OCI-LY1 (cell line): ENCODE measurements at regions not wholly inside any gene's neighbourhood (a gene's known extent, or its start where the extent isn't known, plus 50 kb on each side); places are given as distances from the start of the nearest gene placed in this dataset.

ENCODE experiments used
- H2AFZ ChIP-seq: fragments of 200-600 bp; sonication (generic), shearing (Covaris generic); 2 replicates; pipeline ENCODE4 v1.6.0; 2014; ENCODE audit warnings: antibody characterized with exemption, mild to moderate bottlenecking, low read length
- H3F3A ChIP-seq: fragments of 200-600 bp; sonication (generic), shearing (Covaris generic); 2 replicates; pipeline ENCODE4 v1.6.0; 2014; ENCODE audit warnings: mild to moderate bottlenecking, antibody characterized with exemption, low read length, moderate library complexity; ENCODE audit not compliant: insufficient read depth
- H3K27ac ChIP-seq: fragments of 200-600 bp; sonication (generic); 2 replicates; pipeline ENCODE4 v1.5.1; 2014; ENCODE audit warnings: low read length, mixed run types, mild to moderate bottlenecking, low read depth; ENCODE audit not compliant: poor library complexity, severe bottlenecking
- H3K27me3 ChIP-seq: fragments of 200-600 bp; sonication (generic); 2 replicates; pipeline ENCODE4 v1.6.0; 2014; ENCODE audit warnings: antibody characterized with exemption, mild to moderate bottlenecking, low read length, moderate library complexity; ENCODE audit not compliant: insufficient read depth
- H3K36me3 ChIP-seq: fragments of 200-600 bp; sonication (generic); 2 replicates; pipeline ENCODE4 v1.6.1; 2014; ENCODE audit warnings: mild to moderate bottlenecking, antibody characterized with exemption, low read length, moderate library complexity, mixed read lengths; ENCODE audit not compliant: insufficient read depth
- H3K4me1 ChIP-seq: fragments of 200-600 bp; sonication (generic); 2 replicates; pipeline ENCODE4 v1.5.1; 2014; ENCODE audit warnings: mild to moderate bottlenecking, low read length, moderate library complexity; ENCODE audit not compliant: insufficient read depth, severe bottlenecking
- H3K4me2 ChIP-seq: fragments of 200-600 bp; sonication (generic), shearing (Covaris generic); 2 replicates; pipeline ENCODE4 v1.6.1; 2014; ENCODE audit warnings: low read length
- H3K4me3 ChIP-seq: fragments of 200-600 bp; sonication (generic); 2 replicates; pipeline ENCODE4 v1.5.1; 2014; ENCODE audit warnings: low read length, low read depth, mild to moderate bottlenecking, mixed read lengths; ENCODE audit not compliant: poor library complexity, severe bottlenecking
- H3K79me2 ChIP-seq: fragments of 200-600 bp; shearing (Covaris generic); 2 replicates; pipeline ENCODE4 v1.6.1; 2016; ENCODE audit warnings: mixed run types, low read length, mixed read lengths; ENCODE audit not compliant: insufficient read depth
- H3K9ac ChIP-seq: fragments of 200-600 bp; sonication (generic), shearing (Covaris generic); 2 replicates; pipeline ENCODE4 v1.6.1; 2014; ENCODE audit warnings: mild to moderate bottlenecking, low read length, mixed read lengths
- H3K9me2 ChIP-seq: fragments of 200-600 bp; sonication (generic), shearing (Covaris generic); 2 replicates; pipeline ENCODE4 v1.6.1; 2014; ENCODE audit warnings: low read depth, mild to moderate bottlenecking, low read length, mixed read lengths
- H3K9me3 ChIP-seq: fragments of 200-600 bp; shearing (Covaris generic); 2 replicates; pipeline ENCODE4 v1.6.1; 2014; ENCODE audit warnings: low read length, mixed read lengths
- H4K20me1 ChIP-seq: fragments of 200-600 bp; sonication (generic), shearing (Covaris generic); 2 replicates; pipeline ENCODE4 v1.6.0; 2016; ENCODE audit warnings: mild to moderate bottlenecking, low read length; ENCODE audit not compliant: insufficient read depth
- EZH2 ChIP-seq: fragments of 200-600 bp; sonication (generic), shearing (Covaris generic); IDR thresholded peaks from 2 replicates; pipeline ENCODE4 v1.8.0; 2017; ENCODE audit warnings: borderline replicate concordance, mixed run types, mild to moderate bottlenecking, antibody characterized with exemption, low read length, moderate library complexity, mixed read lengths
- TF ChIP-seq, protein P1 (sequence below): fragments of 200-600 bp; sonication (generic), shearing (Covaris generic); IDR thresholded peaks from 2 replicates; pipeline ENCODE4 v1.5.1; 2017; ENCODE audit warnings: mild to moderate bottlenecking, antibody characterized with exemption, low read length, moderate library complexity, mixed read lengths

- Histone ChIP-seq H3K79me2 (no peaks in the 10 kb centered on the region), H3K4me2 (no peak overlapping the region), H4K20me1 (no peaks in the 10 kb centered on the region), H3K9ac (no peak overlapping the region), H2AFZ (no peak overlapping the region), H3K9me3 (no peaks in the 10 kb centered on the region), H3K4me1 (no peaks in the 10 kb centered on the region), H3K27ac (no peak overlapping the region), H3K36me3 (no peaks in the 10 kb centered on the region), H3K27me3 (no peaks in the 10 kb centered on the region), H3K9me2 (no peaks in the 10 kb centered on the region), H3F3A (no peaks in the 10 kb centered on the region), H3K4me3 (no peak overlapping the region)
- TF ChIP-seq, protein P1, sequence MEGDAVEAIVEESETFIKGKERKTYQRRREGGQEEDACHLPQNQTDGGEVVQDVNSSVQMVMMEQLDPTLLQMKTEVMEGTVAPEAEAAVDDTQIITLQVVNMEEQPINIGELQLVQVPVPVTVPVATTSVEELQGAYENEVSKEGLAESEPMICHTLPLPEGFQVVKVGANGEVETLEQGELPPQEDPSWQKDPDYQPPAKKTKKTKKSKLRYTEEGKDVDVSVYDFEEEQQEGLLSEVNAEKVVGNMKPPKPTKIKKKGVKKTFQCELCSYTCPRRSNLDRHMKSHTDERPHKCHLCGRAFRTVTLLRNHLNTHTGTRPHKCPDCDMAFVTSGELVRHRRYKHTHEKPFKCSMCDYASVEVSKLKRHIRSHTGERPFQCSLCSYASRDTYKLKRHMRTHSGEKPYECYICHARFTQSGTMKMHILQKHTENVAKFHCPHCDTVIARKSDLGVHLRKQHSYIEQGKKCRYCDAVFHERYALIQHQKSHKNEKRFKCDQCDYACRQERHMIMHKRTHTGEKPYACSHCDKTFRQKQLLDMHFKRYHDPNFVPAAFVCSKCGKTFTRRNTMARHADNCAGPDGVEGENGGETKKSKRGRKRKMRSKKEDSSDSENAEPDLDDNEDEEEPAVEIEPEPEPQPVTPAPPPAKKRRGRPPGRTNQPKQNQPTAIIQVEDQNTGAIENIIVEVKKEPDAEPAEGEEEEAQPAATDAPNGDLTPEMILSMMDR = no peak
- TF ChIP-seq EZH2 = no peak
Observed at GRCh38 chr10:29395409-29395808, 106.5 kb downstream of the LYZL1 start.

DNA sequence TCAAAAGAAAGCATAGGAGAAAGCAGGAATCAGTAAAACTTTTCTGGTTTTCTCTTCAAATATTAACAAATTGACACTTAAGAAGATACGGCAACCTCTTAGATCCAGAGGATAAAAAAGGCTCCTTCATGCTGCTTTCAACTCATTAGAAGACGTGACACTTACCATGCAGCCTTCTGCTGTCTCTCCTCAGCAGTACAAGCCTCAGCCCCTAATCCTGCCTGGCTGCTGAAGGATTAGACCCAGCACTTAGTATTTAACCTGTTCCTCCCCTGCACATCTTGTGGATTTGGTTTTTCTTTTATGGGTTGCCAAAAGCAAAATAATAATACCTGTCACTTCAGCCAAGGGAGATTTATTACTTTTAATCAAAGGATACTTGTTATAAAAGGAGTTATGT lies 108.4 kb downstream of the LYZL1 start:
- no peaks in the 10 kb centered on the region for H3K27me3 ChIP-seq

DNA sequence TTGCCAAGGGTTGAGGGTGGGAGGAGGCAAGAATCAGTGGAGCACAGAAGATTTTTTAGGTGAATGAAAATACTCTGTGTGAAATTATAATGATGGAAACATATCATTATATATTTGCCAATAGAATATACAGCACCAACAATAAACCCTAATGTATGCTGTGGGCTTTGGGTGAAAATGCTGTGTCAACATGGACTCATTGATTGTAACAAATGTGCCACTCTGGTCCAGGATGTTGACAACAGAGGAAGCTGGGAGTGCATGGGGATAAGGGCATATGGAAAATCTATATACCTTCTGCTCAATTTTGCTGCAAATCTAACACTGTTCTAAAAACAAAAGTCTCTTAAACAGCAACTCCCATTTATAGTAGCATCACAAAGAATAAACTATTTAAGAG lies 114.3 kb downstream of the LYZL1 start:
- Histone ChIP-seq H2AFZ (no peak overlapping the region), H3K79me2 (no peaks in the 10 kb centered on the region), H3K9me3 (peaks cover 6% of the 10 kb centered on the region; the same call in 1 of the 2 replicates), H3K4me3 (no peak overlapping the region), H3K36me3 (no peaks in the 10 kb centered on the region), H3K27me3 (no peaks in the 10 kb centered on the region), H3K4me1 (no peaks in the 10 kb centered on the region), H3K9me2 (no peaks in the 10 kb centered on the region), H3K27ac (no peak overlapping the region), H3K9ac (no peak overlapping the region), H4K20me1 (no peaks in the 10 kb centered on the region), H3F3A (no peaks in the 10 kb centered on the region), H3K4me2 (no peak overlapping the region)
- no peak for TF ChIP-seq EZH2
- TF ChIP-seq, protein P1 = no peak

More for the DNA sequence above, 108.4 kb downstream of the LYZL1 start:
- Histone ChIP-seq H3K9ac (no peak overlapping the region), H3K79me2 (no peaks in the 10 kb centered on the region), H3K4me1 (no peaks in the 10 kb centered on the region), H3K9me3 (no peaks in the 10 kb centered on the region), H3K36me3 (no peaks in the 10 kb centered on the region), H3F3A (no peaks in the 10 kb centered on the region), H3K27ac (no peak overlapping the region), H2AFZ (no peak overlapping the region), H3K4me3 (no peak overlapping the region), H3K4me2 (no peak overlapping the region), H4K20me1 (no peaks in the 10 kb centered on the region), H3K9me2 (no peaks in the 10 kb centered on the region)
- TF ChIP-seq EZH2 = no peak
- TF ChIP-seq, protein P1 = no peak
